ENCODE measurements at regions not wholly inside any gene's neighbourhood (a gene's known extent, or its start where the extent isn't known, plus 50 kb on each side); places are given as distances from the start of the nearest gene placed in this dataset.

DNA sequence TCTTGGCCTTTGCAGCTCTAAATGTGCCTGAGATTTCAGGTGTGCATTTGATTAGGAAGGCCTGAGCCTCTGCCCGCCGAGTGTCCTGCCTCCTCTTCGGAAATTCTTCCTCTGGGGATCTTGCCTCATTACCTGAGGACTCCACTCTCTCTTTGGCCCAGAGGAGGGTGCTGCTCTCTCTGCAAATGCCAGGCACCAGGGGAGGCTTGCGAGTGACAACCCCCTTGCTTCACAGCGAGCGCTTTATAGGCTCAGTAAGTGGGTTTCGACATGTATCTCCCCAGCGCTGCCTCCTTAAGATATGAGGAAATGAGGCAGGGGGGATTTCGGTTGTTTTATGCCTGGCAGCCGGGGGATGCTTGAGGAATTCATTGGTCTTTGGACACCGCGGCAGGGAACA is 423.9 kb downstream of the GLRX3 start:
- no peak for DNase-seq (ENCODE audit: low spot score)

DNA sequence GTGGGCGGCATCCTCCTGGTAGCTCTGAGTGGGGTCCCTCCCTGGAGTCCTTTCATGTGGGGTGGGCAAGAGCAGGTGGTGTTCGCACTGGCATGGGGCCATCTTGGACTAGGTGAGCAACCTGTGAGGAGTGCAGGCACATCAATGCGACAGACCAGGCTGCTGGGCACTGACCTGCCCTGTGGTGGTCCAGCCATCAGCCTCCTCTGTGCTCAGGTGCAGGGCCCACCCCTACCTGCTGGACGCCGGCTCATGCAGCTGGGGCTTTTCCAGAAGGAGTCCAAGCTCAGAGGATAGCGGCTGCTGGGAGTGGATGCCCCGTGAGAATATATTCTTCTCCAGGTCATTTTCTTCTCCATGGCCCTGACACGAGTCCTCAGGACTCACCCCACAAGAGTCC is 424.4 kb downstream of the GLRX3 start:
- DNase-seq (ENCODE audit: low spot score): no peak

DNA sequence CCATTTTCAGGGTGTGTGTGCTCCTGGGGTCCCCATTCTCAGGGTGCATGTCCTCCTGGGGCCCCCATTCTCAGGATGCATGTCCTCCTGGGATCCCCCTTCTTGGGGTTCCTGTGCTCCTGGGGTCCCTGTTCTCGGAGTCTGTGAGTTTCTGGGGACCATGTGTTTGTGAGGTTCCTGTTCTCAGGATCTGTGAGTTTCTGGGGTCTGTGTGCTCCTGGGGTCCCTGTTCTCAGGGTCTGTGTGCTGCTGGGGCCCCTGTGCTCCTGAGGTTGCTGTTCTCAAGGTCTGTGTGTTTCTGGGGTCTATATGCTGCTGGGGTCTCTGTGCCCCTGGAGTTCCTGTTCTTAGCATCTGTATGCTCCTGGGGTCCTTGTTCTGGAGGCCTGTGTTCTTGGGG is 425.5 kb downstream of the GLRX3 start:
- no peak for DNase-seq (ENCODE audit: low spot score)

DNA sequence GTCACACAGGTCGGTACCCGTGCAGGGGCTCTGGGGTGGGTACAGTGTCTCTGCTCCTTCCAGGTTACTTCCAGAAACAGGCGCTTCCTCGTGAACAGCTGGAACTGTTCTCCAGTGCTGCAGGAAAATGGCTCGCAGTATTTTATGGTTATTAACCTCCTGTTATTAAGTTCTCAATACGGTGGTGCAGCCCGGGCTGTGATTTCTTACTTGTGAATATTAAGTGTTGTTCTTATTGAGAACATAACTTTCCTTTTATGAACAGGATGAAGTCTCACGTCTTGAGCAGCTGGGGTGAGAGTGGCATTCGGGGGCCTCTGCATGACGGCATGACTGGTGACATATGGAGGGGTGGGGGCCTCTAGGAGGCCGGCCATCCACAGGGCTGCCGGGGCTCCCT is 430.8 kb downstream of the GLRX3 start:
- DNase-seq (ENCODE audit: low spot score): no peak

DNA sequence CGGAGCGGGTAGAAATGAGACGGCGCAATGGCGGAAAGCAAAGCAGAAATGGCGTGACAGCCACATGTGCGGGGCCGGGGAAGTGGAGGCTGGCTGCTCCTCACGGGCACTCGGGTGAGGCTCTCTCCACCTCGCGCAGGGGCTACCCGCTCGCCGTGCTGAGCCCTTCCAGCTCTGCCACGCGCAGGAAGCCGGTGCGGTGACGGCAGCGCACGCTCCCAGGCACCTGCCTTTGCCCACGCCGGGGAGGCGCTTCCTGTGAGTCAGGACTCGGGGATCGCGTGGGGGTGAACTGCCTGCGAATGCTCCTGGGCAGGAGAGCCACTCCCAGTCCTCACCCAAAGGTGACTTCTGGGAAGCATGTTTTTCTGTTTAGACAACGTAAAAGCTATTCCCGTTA is 431.2 kb downstream of the GLRX3 start:
- DNase-seq (ENCODE audit: low spot score): no peak

DNA sequence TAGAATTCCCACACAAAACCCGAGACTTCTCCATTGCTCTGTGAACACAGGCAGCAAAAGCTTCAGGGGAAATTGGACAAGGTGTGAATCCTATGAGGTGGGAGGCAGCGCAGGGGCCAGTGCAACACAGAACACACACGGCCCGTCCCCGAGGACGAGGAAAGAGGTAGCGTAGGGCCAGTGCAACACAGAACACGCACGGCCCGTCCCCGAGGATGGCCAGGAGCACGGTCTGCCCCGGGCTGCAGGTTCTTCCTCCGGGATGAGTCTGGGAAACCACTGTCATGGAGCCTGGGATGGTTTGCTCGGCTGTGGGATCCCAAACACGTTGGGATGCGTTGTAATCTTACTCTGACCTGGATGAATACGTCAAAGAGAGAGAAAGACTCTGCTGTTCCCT is 432.1 kb downstream of the GLRX3 start:
- no peak for DNase-seq (ENCODE audit: low spot score)

DNA sequence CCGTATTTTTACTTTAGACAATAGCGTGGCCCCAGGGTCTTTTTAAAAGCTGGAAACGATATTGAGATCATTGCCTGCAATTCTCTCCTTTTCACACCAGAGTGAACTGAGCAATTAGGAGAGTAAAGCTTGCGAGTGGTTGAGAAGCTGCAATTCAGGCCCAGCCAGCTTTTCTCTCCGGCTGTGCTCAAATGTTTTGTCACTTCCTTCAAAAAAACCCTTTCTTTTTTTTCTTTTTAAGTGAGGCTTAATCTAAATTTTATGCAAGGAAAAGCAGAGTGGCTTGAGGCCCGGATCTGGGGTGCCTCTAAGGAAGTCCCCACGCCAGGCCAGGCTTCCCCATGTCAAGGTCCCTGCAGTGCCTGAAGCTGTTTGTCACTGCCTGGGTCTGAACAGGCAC is 433.9 kb downstream of the GLRX3 start:
- DNase-seq (ENCODE audit: low spot score): no peak

DNA sequence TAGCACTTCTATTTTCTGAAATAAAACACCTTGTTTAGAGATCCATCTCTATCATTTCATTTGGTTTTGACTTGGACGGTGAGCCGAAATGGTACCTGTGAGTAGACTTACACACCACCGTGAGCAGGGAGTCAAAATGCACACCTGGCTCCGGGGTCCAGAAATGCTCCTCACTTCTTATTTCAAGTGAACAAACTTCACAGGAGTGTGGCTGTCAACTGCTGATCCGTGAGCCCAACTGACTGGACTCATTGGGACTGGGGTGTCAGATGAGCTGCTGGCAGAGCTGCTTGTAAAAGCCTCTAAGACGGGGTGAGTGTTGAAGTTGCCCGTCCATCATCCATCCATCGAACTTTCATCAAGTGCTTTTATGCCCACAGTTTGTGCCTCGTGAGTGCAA is 435.5 kb downstream of the GLRX3 start:
- no peak for DNase-seq (ENCODE audit: low spot score)

DNA sequence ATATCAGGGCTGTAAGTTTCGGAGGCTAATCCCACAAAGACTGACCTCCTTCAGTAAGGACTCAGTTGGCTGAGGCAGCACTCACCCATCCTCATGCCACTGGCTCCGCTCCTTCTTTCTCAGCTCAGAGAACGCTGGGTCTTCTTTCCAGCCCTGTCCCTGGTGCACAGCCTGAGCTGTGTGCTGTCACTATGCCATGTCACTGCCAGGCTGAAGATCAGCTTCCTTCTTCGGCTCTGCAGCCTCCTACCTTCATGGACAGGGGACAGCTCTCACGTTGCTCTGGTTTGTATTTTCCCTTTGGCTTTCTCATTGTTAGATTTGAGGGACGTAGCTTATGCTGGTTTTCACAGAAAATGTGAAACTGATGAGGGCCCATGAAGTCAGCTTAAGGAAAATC is 437.3 kb downstream of the GLRX3 start:
- DNase-seq (ENCODE audit: low spot score): no peak

DNA sequence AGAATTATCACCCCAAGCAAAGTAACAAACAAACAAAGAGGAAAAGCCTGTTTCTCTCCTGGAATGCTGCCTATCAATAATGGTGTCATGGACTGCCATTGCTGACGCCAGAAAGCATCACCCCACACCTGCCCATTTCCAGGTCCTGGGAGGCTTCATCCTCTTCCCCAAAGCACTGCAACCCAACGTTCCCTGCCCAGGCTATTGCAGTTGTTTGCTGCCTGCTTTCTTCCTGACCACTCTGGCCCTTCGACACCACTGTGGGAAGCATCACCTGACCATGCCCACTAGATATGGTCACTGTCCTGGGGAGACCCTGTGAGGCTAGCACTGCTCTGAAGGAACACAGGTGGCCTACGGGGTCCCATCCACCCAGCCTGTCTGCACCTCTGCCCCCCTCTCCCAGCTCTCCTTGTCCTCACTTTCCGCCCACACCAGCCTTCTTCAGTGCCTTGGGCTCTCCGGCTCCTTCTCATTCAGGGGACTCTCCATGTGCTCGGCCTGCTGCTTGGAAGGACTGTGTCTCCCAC is 439.6 kb downstream of the GLRX3 start:
- no peak for DNase-seq (ENCODE audit: low spot score)

DNA sequence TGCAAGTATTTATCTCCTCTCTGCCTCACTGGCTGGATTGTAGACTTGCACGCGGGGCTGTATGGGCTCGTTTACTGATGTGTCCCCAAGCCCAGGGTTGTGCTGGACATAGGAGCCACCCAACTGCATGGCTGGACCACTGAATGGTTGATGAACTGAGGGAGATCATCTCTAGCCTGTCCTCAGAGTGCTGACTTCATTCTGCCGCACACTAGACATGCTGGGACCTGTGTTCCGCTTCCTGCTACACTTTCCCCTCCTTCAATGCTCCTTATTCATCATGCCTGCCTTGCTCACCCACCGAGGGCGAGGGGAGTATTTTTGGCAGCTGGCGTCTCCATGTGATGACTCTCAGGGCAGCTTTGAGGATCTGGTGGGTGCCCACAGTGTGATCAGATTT is 440.2 kb downstream of the GLRX3 start:
- DNase-seq (ENCODE audit: low spot score): no peak

DNA sequence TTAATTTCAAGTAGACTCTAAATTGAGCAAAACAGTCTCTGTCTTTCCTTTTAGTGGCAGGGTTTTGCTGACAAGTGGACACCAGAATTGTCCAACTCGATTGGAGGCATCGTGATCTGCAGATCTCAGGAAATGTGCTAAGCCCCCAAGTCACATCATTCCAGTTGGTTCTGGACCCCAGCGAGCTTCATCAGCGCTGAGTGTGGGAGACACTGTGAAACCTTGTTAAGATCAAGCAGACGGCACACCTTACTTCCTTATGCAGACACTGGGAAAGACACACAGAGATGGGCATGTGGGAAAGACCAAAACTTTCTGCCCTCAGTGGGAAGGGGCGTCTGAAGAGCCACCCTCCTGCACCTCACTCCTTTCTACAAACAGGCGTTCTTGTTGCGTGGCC is 440.8 kb downstream of the GLRX3 start:
- DNase-seq (ENCODE audit: low spot score): no peak

DNA sequence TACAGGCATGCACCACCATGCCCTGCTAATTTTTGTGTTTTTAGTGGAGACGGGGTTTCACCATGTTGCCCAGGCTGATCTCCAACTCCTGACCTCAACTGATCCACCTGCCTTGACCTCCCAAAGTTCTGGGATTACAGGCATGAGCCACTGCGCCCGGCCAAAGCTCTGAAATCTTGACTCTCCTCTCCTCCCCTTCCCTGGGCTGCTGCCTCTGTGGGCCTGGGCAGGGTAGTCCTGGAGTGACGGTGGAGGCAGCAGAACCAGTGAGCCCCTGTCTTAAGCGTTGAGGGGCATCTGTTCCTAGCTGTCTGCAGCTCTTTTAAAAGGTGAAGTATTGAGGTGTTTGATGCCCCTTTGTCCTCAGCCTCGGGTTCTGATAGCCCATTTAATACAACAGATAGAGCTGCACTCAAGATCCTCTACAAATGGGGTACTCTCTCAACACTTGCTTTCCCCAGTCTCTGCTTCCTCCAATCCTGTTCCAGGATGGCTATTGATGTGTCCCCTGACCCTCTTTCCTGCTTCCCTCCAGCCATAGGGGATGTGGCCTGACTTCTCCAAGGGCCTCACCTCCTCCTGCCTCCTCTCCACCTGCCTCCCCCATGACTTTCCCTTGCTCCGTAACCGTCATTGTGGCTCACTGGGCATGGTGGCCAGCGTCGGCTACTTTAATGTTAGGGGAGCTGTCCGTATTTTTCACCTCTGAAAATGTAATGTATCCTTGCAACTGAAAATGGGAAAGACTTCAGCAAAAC is 442.5 kb downstream of the GLRX3 start:
- DNase-seq (ENCODE audit: low spot score): no peak

DNA sequence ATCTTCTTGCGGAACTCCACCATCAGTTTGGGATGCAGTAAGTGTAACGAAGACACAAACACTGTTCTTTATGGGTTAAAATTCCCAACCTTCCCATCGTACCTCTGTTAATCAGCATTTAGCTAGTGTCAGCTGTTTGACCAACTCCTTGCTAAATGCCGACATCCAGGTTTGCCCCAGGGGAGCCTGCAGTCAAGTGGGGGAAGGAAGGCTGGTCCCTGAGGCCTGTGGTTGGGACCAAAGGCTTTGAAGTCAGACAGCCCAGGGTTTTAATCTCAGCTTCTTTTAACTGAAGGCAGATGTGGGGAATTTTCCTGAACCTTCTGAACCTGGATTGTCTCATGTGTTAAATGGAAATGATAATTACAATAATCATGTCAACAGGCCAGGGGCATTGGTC is 443.7 kb downstream of the GLRX3 start:
- no peak for DNase-seq (ENCODE audit: low spot score)

DNA sequence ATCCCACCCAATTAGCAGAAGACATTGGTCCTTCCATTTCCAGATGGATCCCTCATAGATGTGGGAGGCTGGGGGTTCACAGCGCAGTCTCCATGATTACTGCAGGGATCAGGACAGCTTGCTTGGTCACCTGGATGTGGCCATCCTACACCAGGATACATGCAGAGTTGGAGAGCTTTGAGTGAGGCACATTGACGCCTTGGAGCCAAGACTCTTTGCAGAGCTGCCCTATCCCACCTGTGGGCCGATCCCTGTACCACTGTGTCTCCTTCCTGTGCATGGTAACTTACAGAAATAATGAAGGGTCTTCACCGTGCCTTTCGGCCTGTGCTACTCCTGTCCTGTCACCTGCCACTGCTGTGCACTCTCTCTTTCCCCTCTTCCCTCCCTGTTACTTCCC is 444.8 kb downstream of the GLRX3 start:
- no peak for DNase-seq (ENCODE audit: low spot score)

DNA sequence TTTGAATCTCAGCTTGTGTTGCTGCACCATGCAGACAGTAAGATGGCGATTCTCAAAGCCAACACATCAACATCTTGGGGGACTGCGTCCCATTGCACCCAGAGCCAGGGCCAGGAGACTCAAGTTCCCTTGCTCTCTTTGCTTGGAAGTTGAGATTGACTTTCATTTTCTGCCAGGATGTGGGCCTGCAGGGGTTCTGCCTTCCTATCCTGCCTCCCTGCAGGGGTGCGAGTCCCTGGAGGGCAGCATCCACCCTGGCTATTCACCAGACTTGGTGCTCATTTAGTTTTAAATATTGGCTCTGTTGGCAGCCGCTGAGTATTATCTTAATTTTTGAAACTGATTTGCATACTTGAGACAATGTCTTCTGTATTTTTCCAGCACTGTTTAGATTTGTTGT is 451.5 kb downstream of the GLRX3 start:
- no peak for DNase-seq (ENCODE audit: low spot score)

DNA sequence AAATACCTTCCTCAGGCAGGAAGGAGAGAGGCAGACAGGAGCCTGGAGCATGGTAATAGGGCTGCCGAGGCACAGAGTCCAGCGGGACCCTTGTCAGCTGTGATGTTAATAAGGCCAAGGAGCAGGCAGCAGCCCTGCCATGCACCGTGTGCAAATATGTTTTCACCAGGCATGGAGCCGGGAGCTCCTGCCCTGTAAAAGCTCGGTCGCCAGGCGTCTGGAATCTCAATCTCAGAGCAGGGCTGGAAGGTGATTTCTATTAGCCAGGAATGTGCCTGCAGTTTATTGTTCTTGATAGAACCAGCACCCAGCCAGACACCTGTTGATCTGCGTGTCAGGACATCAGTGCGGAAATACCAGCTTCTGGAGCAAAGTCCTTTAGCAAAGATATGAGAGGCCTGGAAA is 469.8 kb downstream of the GLRX3 start:
- no peak for DNase-seq (ENCODE audit: low spot score)

DNA sequence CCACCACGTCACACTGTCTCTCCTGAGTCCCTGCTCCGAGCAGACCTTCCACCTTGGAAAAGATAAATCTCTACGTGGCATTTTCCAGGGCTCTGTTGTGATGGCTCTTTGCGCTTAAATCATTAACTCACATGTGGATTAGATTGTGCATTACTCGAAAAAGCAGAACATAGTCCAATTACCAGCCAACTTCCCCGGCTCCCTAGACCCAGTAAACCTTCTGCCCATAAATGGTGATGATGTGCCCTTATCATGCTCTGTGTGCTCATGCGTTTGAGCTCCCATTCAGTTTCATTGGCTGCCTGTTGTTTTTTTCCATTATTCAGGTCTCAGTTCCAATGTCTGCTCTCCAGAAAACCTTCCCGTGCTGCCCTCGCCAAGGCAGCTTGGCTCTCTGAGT is 471.2 kb downstream of the GLRX3 start:
- no peak for DNase-seq (ENCODE audit: low spot score)

DNA sequence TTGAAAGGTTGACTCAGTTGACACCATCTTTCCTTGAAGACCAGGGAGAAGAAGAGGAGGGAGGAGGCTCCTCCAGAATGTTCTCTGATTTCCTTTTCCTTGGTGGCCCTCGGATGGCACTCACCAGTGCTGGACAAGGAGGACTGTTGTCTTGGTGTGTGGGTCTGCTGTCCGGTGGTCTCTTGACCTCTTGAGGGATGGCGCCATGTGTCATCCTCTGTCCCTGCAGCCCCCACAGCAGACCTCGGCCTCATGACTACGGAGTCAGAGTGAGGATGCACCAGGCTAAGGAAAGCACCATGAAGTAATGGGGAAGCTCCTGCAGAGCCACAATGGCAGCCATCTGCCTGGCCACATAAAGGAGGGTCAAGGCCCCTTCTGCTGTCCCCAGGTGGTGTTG is 475.0 kb downstream of the GLRX3 start:
- DNase-seq (ENCODE audit: low spot score): no peak

DNA sequence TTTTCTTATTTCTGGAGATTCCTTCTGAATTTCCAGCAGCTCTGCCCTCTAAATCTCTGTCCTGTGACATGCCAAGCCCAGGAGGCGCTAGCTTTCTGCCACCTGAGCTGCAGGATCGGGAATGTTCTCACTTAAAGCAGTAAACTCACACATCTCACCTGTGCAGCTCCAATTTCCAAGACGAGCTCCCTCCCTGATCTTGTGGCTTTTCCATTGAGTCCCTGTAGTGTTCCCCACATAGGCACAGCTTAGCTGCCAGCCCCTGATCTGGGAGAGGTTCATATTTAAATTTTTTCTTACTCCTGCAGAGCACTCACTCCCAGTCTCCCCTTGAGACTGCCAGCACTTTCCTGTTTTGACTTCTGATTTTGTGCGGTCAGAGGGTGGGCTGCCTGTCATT is 479.3 kb downstream of the GLRX3 start:
- DNase-seq (ENCODE audit: low spot score): no peak

DNA sequence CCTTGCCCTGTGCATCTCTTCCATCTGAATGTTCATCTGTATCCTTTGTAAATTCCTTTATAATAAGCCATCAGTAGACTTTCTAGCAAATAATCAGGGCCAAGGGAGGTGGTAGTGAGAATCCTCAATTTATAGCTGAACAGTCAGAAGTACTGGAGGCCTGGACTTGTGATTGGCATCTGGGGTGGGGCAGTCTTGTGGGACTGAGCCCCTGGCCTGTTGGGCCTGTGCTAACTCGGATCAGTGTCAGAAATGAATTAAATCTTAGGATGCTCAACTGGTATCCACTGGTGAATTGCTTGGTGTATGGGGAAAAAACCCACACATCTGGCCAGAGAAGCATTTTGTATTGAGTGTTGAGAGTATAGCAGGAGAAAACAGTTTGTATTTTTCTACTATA is 481.8 kb downstream of the GLRX3 start:
- DNase-seq (ENCODE audit: low spot score): no peak

DNA sequence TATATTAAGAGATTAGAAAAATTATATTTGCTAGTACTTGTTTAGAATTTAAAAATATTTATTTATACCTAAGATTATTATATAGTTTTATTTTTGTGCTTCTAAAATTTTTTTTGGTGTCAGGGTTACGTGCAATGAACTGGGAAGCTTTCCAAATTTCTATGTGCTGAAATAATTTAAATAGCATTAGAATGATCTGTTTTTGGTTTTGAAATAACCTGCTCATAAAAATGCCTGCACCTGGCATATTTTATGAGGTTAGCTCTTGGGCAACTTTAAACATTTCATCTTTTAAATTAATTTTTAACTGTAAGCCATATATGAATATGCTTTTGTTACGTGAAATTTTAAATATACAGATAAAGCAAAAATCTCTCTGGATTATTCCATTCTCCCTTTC is 482.5 kb downstream of the GLRX3 start:
- DNase-seq (ENCODE audit: low spot score): no peak

DNA sequence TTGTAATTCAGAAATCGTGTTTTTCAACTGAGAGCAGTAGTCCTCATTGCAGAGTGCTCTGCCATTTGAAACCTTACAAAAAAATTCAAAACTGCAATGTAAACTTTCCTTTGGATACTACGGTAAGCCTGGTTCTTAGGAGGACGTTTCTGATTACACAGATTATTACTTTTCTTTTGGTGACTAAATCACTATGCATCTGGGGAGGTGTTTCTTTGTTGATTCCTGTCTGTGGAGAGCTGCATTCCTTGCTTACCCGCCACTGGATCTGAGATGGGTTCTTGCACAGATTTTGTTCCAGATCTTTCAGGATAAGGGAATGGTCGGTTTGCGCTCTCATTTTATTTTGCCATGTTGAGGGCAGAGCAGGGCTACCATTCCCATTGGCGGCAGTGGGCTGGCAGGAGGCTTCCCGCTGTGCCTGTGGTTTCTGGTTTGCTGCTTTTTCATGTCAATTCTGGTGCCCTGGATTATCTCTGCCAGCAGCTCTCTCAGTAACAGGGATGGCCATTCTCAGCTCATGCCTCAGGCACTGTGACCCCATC is 485.1 kb downstream of the GLRX3 start:
- DNase-seq (ENCODE audit: low spot score): no peak

DNA sequence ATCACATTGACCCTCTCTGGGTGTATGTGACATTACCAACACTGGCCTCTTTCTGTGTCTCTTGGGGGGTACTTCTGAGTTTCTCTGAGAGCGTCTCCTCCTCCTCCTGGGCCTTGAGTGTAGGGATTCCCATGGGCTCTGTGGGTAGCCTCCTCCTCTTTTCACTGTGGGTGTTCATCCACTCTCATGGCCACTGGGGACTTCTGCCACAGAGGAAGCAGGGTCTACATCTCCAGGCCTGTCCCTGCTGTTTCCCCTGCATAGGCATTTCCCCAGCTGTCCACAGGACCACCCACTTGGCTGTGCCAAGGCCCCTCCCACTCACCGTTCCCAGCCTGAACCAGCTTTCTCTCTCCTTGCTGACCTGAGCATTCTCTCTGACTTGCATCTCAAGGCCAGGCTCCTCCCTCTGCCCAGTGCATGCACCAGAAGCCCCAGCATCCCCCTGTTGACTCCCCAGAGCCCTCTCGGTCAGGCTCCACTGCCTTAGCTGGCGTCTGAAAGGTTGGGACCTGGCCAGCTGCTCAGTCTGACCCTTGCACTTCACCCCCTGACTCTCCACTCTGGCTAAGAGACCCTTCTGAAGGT is 487.6 kb downstream of the GLRX3 start:
- DNase-seq (ENCODE audit: low spot score): no peak
